GM12878 (cell line): ENCODE measurements at regions not wholly inside any gene's neighbourhood (a gene's known extent, or its start where the extent isn't known, plus 50 kb on each side); places are given as distances from the start of the nearest gene placed in this dataset.

Experiments used
- ATAC-seq: fragments of 200-7000 bp; cut with Tn5 transposase; 3 replicates; pipeline ENCODE4 v1.9.1; 2020; ENCODE audit warnings: mild to moderate bottlenecking, moderate library complexity
- BruUV-seq: library from RNA; stranded (reverse); fragments of 400-500 nt; replicated peaks from 2 replicates; lab custom pipeline; 2021; lab: Mats Ljungman, UMichigan
- CTCF ChIA-PET: fragments of 300-600 bp; sonication (Branson Sonifier 250); formaldehyde crosslinking; extraction: SDS; loops from one replicate; lab custom pipeline; 2021; ENCODE audit warnings: inconsistent platforms; lab: Yijun Ruan, JAX
- POLR2A ChIA-PET: fragments of 350-600 bp; formaldehyde crosslinking; extraction: SDS; loops from one replicate; lab custom pipeline; 2021; ENCODE audit warnings: inconsistent platforms; lab: Charles Lee
- RAD21 ChIA-PET: fragments of 300-600 bp; sonication (Branson Sonifier 250); formaldehyde crosslinking; loops from one replicate; lab custom pipeline; 2023; ENCODE audit warnings: antibody characterized with exemption; ENCODE audit not compliant: unreplicated experiment; lab: Charles Lee
- SMC1A ChIA-PET: fragments of 300-600 bp; sonication (Branson Sonifier 250); formaldehyde crosslinking; loops from one replicate; lab custom pipeline; 2023; ENCODE audit not compliant: unreplicated experiment, uncharacterized antibody; lab: Charles Lee
- DNase-seq: peaks from one replicate; pipeline ENCODE4 v3.0.0-alpha.2; 2011; ENCODE audit warnings: low read depth, low spot score
- FAIRE-seq: peaks from 3 replicates; lab custom pipeline; 2011; peaks lifted over from hg19 to GRCh38; lab: Jason Lieb, UNC
- H2AFZ ChIP-seq: 2 replicates; pipeline ENCODE4 v1.6.0; 2011; ENCODE audit warnings: low read depth, low read length, control low read depth; ENCODE audit not compliant: control insufficient read depth
- H3K27ac ChIP-seq: 2 replicates; pipeline ENCODE4 v1.5.1; 2011; ENCODE audit warnings: control low read depth; ENCODE audit not compliant: control insufficient read depth, insufficient read depth
- H3K27me3 ChIP-seq, 2 experiments: replicated peaks in 1 of 2; 2 replicates each; pipeline versions ENCODE4 v1.6.0 to v1.6.1; 2011; ENCODE audit warnings: low read length in 1 of 2; ENCODE audit not compliant: control insufficient read depth in 2 of 2, insufficient read depth in 2 of 2
- H3K36me3 ChIP-seq, 2 experiments: 2 replicates each; pipeline ENCODE4 v1.5.1; 2011; ENCODE audit warnings: low read length in 1 of 2; ENCODE audit not compliant: control insufficient read depth in 2 of 2, insufficient read depth in 2 of 2
- H3K4me1 ChIP-seq: 2 replicates; pipeline ENCODE4 v1.6.1; 2011; ENCODE audit warnings: mild to moderate bottlenecking, low read length, moderate library complexity, mixed read lengths; ENCODE audit not compliant: control insufficient read depth, insufficient read depth
- H3K4me2 ChIP-seq: 2 replicates; pipeline ENCODE4 v1.6.0; 2011; ENCODE audit warnings: control low read depth; ENCODE audit not compliant: control insufficient read depth, insufficient read depth
- H3K4me3 ChIP-seq: fragments of 200-600 bp; sonication (generic); 2 replicates; pipeline ENCODE4 v1.5.1; 2016
- H3K79me2 ChIP-seq: 2 replicates; pipeline ENCODE4 v1.6.0; 2011; ENCODE audit warnings: low read length; ENCODE audit not compliant: control insufficient read depth, insufficient read depth
- H3K9ac ChIP-seq: 2 replicates; pipeline ENCODE4 v1.8.0; 2011; ENCODE audit warnings: low read length, control low read depth, mixed read lengths; ENCODE audit not compliant: control insufficient read depth, insufficient read depth
- H3K9me3 ChIP-seq: replicated peaks from 3 replicates; pipeline ENCODE4 v1.5.1; 2011; ENCODE audit warnings: mild to moderate bottlenecking, low read length; ENCODE audit not compliant: control insufficient read depth, insufficient read depth
- H4K20me1 ChIP-seq: 2 replicates; pipeline ENCODE4 v1.6.0; 2011; ENCODE audit not compliant: control insufficient read depth, insufficient read depth
- FOXM1 ChIP-seq: IDR thresholded peaks from 2 replicates; pipeline ENCODE4 v1.6.1; 2012; ENCODE audit warnings: low read depth, mild to moderate bottlenecking, inconsistent platforms, low read length, moderate library complexity
- IKZF1 ChIP-seq: fragments of 450-650 bp; conservative IDR thresholded peaks from 2 replicates; pipeline ENCODE4 v1.6.1; 2017; ENCODE audit warnings: antibody characterized with exemption, mild to moderate bottlenecking
- MEF2B ChIP-seq: fragments of 450-650 bp; IDR thresholded peaks from 2 replicates; pipeline ENCODE4 v1.6.1; 2018; ENCODE audit warnings: mild to moderate bottlenecking, moderate library complexity; ENCODE audit not compliant: partially characterized antibody, poor library complexity, severe bottlenecking
- MYC ChIP-seq: IDR thresholded peaks from 2 replicates; pipeline ENCODE4 v1.6.1; 2011; ENCODE audit warnings: mild to moderate bottlenecking, low read length, moderate library complexity, inconsistent platforms; ENCODE audit not compliant: insufficient read depth, insufficient replicate concordance, insufficient read length, severe bottlenecking
- NFIC ChIP-seq: IDR thresholded peaks from 2 replicates; pipeline ENCODE4 v1.6.1; 2012; ENCODE audit warnings: low read depth, mild to moderate bottlenecking, inconsistent platforms, low read length, moderate library complexity
- POLR2AphosphoS5 ChIP-seq: IDR thresholded peaks from 2 replicates; pipeline ENCODE4 v1.6.1; 2011; ENCODE audit warnings: mild to moderate bottlenecking, low read length, inconsistent platforms
- SMAD5 ChIP-seq: IDR thresholded peaks from 2 replicates; pipeline ENCODE4 v1.6.1; 2016; ENCODE audit warnings: antibody characterized with exemption, low read depth
- ZNF24 ChIP-seq: fragments of 450-650 bp; IDR thresholded peaks from 2 replicates; pipeline ENCODE4 v1.6.1; 2017; ENCODE audit warnings: antibody characterized with exemption, mild to moderate bottlenecking
- WGBS: methylation state at CpG from one replicate; pipeline ENCODE4 v1.1.6; 2016; ENCODE audit warnings: low lambda C conversion rate; ENCODE audit not compliant: insufficient replicate concordance, insufficient coverage; ENCODE audit errors: missing lambda C conversion rate; 5-methylcytosine and 5-hydroxymethylcytosine counted together
- in situ Hi-C: fragments of 300-500 bp; cut with MboI; formaldehyde crosslinking; loops from 9 replicates; pipeline ENCODE4 v1.14.3; 2018; ENCODE audit warnings: mixed read lengths
- intact Hi-C: fragments of 100-400 bp; cut with micrococcal nuclease; formaldehyde crosslinking; loops from one replicate; pipeline ENCODE4 v1.14.2; 2022; ENCODE audit not compliant: unreplicated experiment
- TF ChIP-seq, protein P1 (sequence below): fragments of 450-650 bp; IDR thresholded peaks from 2 replicates; pipeline ENCODE4 v1.6.1; 2014; ENCODE audit warnings: mild to moderate bottlenecking
- TF ChIP-seq, protein P2 (sequence below): IDR thresholded peaks from 2 replicates; pipeline ENCODE4 v1.6.1; 2011; ENCODE audit warnings: borderline replicate concordance, low read depth, mild to moderate bottlenecking, moderate library complexity, mixed read lengths, low read length; ENCODE audit not compliant: insufficient read depth; ENCODE audit errors: extremely low read length

DNA sequence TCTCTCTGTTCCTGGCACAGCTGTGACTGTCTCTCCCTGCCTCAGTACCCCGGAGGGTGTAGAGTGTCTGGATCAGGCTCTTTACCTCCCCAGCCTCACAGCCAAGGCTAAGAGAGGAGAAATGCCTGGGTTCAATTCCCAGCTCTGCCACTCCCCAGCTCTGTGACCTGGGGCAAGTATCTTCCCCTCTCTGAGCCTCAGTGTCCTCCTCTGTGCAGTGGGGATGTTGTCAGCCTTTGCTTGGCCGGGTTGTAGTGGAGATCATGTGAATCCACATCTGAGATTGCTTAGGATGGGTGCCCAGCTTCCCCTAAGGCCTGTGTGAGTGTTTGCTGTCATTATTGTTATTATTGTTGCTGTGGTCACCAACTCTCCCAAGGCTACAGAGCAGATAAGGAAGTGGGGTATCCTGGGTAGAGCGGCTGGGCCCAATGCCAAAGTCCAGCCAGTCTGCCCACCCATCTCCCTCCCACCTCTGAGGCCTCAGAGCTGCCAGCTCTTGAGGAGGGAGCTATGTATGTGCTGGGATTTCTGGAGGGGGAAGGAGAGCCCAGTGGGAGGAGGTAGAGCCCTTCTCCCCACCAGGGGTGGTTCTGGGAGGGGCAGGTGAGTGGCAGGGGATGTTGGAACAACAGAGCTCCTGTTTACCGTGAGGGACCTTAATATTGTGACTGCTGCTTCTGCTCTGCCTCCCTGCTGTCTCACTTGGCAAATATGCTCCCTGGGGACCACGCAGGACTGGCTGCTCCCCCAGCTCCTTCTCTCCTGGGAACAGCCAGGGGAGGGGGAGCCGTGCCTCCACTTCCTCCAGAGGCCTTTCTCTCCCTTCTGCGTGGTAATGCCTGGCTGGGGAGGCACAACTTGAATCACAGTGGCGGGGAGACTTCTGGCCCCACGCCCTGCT lies 170.5 kb downstream of the RPS24 start:
- ChIA-PET RAD21 (no interaction called here), CTCF (no interaction called here), POLR2A (no interaction called here)
- WGBS = 21% methylated on average over 9 of the region's 9 CpGs
- H3K9ac ChIP-seq = no peak overlapping the region
- H3K9me3 ChIP-seq = no peaks in the 10 kb centered on the region
- TF ChIP-seq ZNF24 (no peak), MEF2B (peak; percentile 29), IKZF1 (no peak)
- TF ChIP-seq, all 136 proteins: peak for 1
- DNase-seq = no peak
- no TSS peak for BruUV-seq
- ATAC-seq = no peak
- SMC1A ChIA-PET = no interaction called here
- FAIRE-seq = no peak
- H3K36me3 ChIP-seq = no peaks in the 10 kb centered on the region
- H3K4me2 ChIP-seq = no peak overlapping the region
- H3K79me2 ChIP-seq = no peaks in the 10 kb centered on the region
- intact Hi-C loops (no loop called here), in situ Hi-C loops (no loop called here)
- H4K20me1 ChIP-seq = no peaks in the 10 kb centered on the region
- H3K4me3 ChIP-seq = no peak overlapping the region
- no peaks in the 10 kb centered on the region for H3K27me3 ChIP-seq
- no peak overlapping the region for H2AFZ ChIP-seq
- no peak overlapping the region for H3K27ac ChIP-seq
- H3K4me1 ChIP-seq = peaks cover 11% of the 10 kb centered on the region

DNA sequence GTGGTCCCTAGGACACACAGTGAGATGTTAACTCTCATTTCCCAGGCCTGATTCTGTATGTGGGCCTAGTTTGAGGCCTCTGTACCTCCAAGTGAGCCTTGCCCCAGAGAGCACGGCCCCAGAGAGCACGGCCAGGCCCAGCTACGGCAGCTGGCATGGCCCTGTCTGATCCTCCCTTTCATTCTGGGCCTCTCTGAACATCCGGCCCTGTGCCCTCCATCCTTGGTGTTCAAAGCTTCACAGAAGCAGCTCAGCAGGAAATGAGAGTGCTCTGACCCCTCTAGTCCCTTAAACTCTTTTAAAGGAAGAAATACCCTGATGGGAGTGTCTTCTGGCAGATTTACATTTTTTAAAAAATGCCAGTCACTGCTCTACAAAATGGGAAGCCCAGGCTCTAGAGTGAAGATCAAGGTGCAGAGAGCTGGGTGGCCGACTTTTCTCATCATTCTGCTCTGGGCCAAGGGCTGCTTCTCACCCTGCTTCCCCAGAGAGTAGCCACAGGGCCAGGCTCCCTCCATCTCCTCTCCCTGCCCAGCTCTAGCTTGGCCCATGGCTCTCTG lies 171.9 kb downstream of the RPS24 start:
- ChIA-PET CTCF (interaction anchor here (0.7 kb wide), 1 partner anchor 99 kb away, joined by 3 read pairs; no protein-coding TSS in a partner anchor), POLR2A (no interaction called here), RAD21 (no interaction called here), SMC1A (interaction anchor here (1.4 kb wide), 1 partner anchor 97 kb away, joined by 3 read pairs; no protein-coding TSS in a partner anchor)
- DNase-seq (no peak), ATAC-seq (no peak), FAIRE-seq (no peak)
- Histone ChIP-seq H3K9ac (no peak overlapping the region), H3K27ac (no peak overlapping the region; the same call in 1 of the 2 replicates), H3K4me1 (peaks cover 14% of the 10 kb centered on the region), H3K9me3 (no peaks in the 10 kb centered on the region), H3K27me3 (no peaks in the 10 kb centered on the region), H4K20me1 (no peaks in the 10 kb centered on the region), H3K4me3 (no peak overlapping the region), H3K4me2 (no peak overlapping the region), H2AFZ (peak overlapping the region; percentile 38), H3K79me2 (no peaks in the 10 kb centered on the region), H3K36me3 (no peaks in the 10 kb centered on the region)
- intact Hi-C loops (loop anchor here (5.0 kb wide), 1 partner anchor 253 kb away; no protein-coding TSS in a partner anchor), in situ Hi-C loops (no loop called here)
- BruUV-seq = no TSS peak
- 40% methylated on average over 5 of the region's 5 CpGs for WGBS
- TF ChIP-seq POLR2AphosphoS5 = no peak
- TF ChIP-seq, protein P1, sequence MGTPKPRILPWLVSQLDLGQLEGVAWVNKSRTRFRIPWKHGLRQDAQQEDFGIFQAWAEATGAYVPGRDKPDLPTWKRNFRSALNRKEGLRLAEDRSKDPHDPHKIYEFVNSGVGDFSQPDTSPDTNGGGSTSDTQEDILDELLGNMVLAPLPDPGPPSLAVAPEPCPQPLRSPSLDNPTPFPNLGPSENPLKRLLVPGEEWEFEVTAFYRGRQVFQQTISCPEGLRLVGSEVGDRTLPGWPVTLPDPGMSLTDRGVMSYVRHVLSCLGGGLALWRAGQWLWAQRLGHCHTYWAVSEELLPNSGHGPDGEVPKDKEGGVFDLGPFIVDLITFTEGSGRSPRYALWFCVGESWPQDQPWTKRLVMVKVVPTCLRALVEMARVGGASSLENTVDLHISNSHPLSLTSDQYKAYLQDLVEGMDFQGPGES = no peak
- TF ChIP-seq MYC = no peak
- TF ChIP-seq SMAD5 = no peak
- TF ChIP-seq, protein P2, sequence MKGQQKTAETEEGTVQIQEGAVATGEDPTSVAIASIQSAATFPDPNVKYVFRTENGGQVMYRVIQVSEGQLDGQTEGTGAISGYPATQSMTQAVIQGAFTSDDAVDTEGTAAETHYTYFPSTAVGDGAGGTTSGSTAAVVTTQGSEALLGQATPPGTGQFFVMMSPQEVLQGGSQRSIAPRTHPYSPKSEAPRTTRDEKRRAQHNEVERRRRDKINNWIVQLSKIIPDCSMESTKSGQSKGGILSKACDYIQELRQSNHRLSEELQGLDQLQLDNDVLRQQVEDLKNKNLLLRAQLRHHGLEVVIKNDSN = no peak
- no peak for TF ChIP-seq NFIC
- no peak for TF ChIP-seq FOXM1
